OCI-LY1 (cell line): ENCODE measurements at regions not wholly inside any gene's neighbourhood (a gene's known extent, or its start where the extent isn't known, plus 50 kb on each side); places are given as distances from the start of the nearest gene placed in this dataset.

Experiments used
- EZH2 ChIP-seq: fragments of 200-600 bp; sonication (generic), shearing (Covaris generic); IDR thresholded peaks from 2 replicates; pipeline ENCODE4 v1.8.0; 2017; ENCODE audit warnings: borderline replicate concordance, mixed run types, mild to moderate bottlenecking, antibody characterized with exemption, low read length, moderate library complexity, mixed read lengths
- TF ChIP-seq, protein P1 (sequence below): fragments of 200-600 bp; sonication (generic), shearing (Covaris generic); IDR thresholded peaks from 2 replicates; pipeline ENCODE4 v1.5.1; 2017; ENCODE audit warnings: mild to moderate bottlenecking, antibody characterized with exemption, low read length, moderate library complexity, mixed read lengths

GRCh38 chr5:89575319-89575718 is 692.3 kb upstream of the MEF2C start:
- TF ChIP-seq, protein P1, sequence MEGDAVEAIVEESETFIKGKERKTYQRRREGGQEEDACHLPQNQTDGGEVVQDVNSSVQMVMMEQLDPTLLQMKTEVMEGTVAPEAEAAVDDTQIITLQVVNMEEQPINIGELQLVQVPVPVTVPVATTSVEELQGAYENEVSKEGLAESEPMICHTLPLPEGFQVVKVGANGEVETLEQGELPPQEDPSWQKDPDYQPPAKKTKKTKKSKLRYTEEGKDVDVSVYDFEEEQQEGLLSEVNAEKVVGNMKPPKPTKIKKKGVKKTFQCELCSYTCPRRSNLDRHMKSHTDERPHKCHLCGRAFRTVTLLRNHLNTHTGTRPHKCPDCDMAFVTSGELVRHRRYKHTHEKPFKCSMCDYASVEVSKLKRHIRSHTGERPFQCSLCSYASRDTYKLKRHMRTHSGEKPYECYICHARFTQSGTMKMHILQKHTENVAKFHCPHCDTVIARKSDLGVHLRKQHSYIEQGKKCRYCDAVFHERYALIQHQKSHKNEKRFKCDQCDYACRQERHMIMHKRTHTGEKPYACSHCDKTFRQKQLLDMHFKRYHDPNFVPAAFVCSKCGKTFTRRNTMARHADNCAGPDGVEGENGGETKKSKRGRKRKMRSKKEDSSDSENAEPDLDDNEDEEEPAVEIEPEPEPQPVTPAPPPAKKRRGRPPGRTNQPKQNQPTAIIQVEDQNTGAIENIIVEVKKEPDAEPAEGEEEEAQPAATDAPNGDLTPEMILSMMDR = no peak
- no peak for TF ChIP-seq EZH2
